NCI-H2029 (cell line): ENCODE measurements at regions not wholly inside any gene's neighbourhood (a gene's known extent, or its start where the extent isn't known, plus 50 kb on each side); places are given as distances from the start of the nearest gene placed in this dataset.

Experiments used
- DNase-seq: peaks from one replicate; lab custom pipeline; 2025; lab: John Stamatoyannopoulos, UW

GRCh38 chr3:80052271-80052670 lies 284.5 kb upstream of the ROBO1 start:
- no peak for DNase-seq

DNA sequence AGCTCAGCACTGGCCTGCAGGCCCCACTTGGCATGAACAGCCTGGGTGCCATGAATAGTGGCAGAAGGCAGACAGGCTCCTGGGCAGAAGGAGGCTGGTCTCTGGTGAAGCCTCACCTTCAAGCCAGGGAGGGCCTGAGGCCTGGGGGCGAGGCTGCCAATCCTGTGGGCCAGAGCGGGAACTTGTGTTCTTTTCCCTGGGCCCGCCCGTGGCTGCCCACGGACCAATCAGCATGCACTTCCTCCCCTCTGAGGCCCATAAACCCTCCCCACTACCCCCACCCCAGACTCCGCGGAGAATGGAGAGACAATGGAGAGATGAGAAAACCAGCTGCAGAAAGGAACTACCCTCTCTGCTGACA lies 283.8 kb upstream of the ROBO1 start:
- DNase-seq, result no peak

DNA sequence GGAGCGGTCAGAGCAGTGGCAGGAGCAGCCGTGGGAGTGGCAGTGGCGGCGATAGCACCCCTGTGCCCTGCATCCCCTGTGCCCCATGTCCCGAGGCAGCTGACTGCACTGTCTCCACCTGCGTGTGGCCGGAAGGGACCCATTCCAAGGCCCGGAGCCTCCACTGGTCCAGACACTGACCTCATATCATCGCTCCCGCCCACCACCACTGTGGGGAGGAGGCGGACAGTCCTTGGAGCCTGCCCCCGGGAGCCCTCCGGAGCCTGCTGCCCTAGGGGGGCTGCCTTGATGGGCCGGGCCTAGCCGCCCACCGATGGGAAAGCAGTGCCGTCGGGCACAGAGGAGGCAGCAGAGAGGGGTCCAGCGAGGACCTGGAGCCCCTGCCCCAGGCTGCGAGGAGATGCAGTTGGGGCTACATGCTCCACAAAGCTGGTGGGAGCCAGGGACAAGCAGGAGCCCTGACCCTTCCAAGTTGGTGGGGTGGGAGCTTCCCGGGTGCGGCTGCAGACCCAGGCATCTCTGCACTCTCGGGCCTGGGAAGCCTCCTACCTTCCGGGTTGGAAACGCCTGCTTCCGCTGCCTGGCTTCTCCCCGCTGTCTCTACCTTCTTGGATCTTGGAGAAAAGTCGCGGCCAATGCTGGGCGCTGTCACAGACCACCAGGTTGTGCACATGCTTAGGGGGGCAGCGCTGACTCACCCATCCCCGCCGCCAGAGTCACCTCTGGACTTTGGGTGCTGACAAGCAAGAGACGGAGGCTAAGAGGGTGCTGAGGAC lies 283.2 kb upstream of the ROBO1 start:
- DNase-seq, result no peak

- no peak for DNase-seq
These were observed 275.4 kb upstream of the ROBO1 start for GRCh38 chr3:80043226-80043625.

GRCh38 chr3:80040067-80040466 lies 272.3 kb upstream of the ROBO1 start:
- DNase-seq, result no peak

GRCh38 chr3:80036176-80036575 lies 268.4 kb upstream of the ROBO1 start:
- no peak for DNase-seq

DNA sequence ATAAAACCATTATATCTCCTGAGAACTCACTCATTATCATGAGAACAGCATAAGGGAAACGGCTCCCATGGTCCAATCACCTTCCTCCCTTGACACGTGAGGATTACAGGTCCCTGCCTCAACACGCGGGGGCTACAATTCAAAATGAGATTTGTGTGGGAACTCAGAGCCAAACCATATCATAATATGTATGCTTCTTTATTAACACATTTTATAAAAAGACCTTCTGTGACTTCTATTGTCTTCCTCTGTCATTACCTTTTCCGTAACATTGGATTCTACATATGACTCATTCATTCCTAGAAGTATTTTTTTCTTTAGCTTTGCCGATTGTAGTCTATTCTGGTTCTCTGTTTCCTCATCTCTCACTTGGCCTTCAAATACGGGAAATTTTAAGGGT lies 267.2 kb upstream of the ROBO1 start:
- no peak for DNase-seq

DNA sequence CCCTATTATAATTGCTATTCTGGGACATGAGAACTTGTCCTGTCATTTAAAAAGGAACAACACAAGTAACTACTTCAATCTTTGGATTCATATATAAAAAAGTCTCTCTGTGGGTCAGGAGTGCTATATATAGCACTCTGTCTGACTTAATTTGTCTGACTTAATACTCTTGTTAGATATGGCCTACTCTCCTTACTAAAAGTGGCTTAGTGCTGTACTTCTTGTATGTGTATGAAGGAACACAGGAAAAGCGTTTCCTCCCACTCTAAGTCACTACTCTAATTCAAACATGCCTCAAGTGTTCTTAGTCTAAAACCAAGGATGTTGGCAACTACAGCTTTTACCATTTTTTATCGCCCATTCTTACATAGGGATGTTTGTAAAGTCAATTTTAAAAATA lies 255.2 kb upstream of the ROBO1 start:
- DNase-seq, result no peak

DNA sequence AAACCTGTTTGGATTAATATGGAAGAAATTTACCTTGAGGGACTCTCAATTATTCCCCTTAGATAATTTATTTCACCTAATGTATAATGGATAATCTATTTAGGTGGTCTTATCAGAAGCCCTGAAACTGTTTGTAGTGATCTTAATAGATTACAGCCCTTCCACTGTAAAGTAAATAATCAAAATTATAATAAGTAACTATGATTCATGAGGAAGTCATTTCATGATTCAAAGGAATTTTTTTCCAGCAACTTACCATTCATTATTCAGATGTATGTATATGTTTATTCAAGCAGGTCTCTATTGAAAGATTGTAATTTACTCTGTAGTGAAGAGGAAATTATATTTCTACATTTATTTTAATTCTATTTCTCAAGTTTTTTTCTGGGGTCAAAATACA lies 250.6 kb upstream of the ROBO1 start:
- DNase-seq, result no peak

DNA sequence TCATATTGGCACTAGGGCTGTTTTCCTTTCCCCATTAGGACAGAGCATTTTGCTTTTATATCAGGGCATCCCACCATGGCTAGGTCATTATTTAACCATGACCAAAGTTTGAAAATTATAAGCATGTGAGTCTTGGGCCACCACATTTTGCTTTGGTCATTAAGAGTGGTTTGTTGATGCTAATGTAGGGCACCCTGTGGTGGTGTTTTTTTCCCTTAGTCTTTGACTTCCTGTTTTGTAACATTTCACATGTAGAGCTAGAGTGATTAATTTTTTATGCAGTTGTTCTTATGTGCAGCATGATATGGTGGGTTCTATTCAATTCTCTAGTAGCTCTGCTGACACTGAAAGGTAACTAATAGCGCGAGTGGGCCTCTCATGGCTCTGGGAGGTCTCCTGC lies 249.6 kb upstream of the ROBO1 start:
- no peak for DNase-seq

DNA sequence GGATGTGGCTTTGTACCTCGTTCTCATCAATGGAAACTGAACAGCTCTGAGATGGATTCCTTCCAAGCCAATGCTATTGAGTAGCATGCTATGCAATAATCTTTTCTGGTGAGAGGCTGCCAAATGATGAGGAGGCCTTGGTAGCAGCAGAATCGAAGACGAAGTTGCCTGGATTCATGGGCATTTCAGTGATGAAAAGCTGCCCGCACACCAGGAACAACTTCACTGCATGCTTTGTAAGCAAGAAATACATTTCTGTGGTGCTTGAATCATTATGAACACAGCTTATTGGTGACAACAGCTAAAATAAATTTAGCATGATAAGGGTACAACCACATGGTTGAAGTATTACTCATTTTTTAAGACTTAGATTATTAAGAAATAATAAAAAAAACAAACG lies 246.8 kb upstream of the ROBO1 start:
- no peak for DNase-seq

GRCh38 chr3:80010021-80010571 lies 242.3 kb upstream of the ROBO1 start:
- no peak for DNase-seq

- no peak for DNase-seq
These were observed 239.7 kb upstream of the ROBO1 start for GRCh38 chr3:80007522-80007921.

GRCh38 chr3:80006315-80006714 lies 238.5 kb upstream of the ROBO1 start:
- DNase-seq, result no peak

DNA sequence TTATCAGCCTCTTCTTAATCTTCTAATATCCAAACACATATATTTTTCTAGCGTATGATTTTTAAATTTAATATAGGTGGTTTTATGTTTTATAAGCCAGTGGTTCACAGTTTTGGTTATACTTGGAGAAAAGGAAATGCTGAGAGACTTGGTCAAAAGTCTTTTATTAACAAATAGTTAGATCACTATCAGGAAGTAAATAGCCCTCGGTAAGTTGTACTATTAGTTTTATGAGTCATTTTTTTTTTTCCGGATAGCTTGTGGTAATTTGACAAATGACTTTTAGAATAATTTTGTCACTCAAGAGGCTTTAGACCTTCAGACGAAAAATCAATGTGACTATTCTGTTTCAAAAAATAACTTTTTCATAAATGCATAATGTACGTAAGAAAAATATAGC lies 232.2 kb upstream of the ROBO1 start:
- no peak for DNase-seq

DNA sequence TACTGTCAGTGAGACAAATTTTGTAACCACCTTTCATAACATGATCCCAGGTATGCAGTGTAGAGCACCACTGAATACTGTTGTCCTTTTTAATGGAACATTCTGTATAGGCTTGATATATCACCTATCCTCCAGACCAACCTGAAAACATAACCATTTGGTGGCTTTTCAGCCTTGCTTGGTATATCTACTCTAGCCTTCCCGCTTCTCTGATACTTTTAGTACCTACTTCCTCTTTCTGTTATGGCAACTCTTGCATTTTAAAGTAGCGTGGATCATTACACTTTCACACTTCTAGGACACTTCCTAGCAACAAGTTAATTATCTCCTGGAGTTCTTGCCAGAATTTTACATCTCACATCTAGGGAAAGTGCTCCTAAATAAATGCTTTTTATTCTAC lies 226.6 kb upstream of the ROBO1 start:
- no peak for DNase-seq

DNA sequence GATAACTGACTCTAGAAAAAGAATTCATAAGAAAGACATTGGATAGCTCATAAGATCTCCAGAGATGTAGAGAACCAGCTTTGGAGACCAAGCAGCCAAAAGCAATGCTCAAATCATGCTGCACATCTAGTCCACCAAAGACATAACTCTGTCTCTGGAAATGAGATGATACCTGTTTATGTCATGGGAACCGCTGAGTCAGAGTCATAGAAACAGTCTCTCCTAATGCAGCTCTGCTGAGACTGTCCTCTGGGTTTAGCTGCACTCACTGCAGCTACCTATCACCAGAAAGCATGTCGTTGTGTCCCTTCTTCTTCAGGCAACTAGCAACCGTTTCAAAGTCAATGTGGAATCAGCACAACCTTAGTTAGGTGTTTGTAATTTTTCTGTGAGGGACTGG lies 218.5 kb upstream of the ROBO1 start:
- DNase-seq, result no peak

- no peak for DNase-seq
These were observed 218.0 kb upstream of the ROBO1 start for GRCh38 chr3:79985816-79986215.

- DNase-seq, result no peak
These were observed 215.3 kb upstream of the ROBO1 start for GRCh38 chr3:79983118-79983517.

DNA sequence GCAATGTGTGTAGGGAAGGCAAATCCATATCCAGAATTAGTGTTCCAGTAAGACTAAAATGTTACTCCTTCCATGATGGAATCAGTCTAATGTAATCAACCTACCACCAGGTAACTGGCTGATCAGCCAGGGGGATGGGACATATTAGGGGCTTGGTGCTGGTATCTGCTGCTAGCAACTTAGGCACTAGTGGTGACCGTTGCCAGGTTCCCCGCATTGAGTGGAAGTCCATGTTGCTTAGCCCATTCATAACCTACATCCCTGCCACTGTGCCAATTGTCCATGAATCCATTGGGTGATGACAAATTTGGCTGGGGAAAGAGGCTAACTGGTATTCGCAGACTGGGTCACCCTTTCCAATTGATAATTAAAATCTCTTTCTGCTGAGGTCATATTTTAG lies 212.2 kb upstream of the ROBO1 start:
- no peak for DNase-seq

DNA sequence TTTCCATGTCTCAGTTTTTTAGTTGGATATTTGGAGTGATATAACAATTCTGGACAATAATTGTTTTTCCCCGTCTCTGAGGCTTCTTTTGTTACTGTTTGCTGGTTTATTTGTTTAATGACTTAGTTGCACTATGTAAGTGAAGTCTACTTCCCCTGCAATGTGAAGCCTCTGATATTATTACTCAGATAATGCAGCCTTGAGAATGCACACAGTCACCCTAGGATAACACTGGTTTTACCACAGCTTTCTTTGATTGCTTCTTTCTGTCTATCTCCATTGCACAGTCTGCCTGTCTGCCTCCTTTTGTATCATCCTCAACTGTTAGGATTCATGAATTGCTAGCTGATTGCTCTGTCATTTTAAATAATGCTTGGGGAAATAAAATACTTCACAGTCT lies 208.7 kb upstream of the ROBO1 start:
- no peak for DNase-seq

GRCh38 chr3:79973917-79974595 lies 206.3 kb upstream of the ROBO1 start:
- no peak for DNase-seq

GRCh38 chr3:79973482-79973881 lies 205.7 kb upstream of the ROBO1 start:
- no peak for DNase-seq

GRCh38 chr3:79968418-79968817 lies 200.6 kb upstream of the ROBO1 start:
- no peak for DNase-seq
